ENCODE measurements at regions not wholly inside any gene's neighbourhood (a gene's known extent, or its start where the extent isn't known, plus 50 kb on each side); places are given as distances from the start of the nearest gene placed in this dataset.

DNA sequence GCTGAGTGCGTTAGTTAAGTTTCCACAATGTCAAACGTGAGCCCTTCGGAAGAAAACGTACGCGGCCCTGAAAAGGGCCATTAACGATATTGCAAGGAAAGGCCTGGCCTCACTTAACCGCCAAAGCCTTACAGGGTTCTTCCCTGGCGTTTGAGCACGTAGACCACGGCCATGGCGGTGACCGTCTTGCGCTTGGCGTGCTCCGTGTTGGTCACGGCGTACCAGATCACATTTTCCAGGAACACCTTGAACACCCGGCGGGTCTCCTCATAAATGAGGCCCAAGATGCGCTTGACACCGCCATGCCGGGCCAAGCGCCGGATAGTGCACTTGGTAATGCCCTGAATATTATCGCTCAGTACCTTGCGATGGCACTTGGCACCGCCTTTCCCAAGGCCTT is 118.4 kb upstream of the BTN3A2 start:
- Histone ChIP-seq H3T11ph (ENCODE audit: low read length) (no peak overlapping the region), H3K27me3 (ENCODE audit: insufficient read depth, low read length) (no peaks in the 10 kb centered on the region), H2BK15ac (ENCODE audit: low read depth, low read length) (no peak overlapping the region), H2AK5ac (ENCODE audit: insufficient read length, low read length) (no peak overlapping the region), H3K23me2 (ENCODE audit: insufficient read length, low read depth, low read length, poor library complexity, severe bottlenecking) (peaks cover 7% of the 10 kb centered on the region), H4K91ac (ENCODE audit: insufficient read length, low read depth, low read length) (no peak overlapping the region), H2AFZ (ENCODE audit: low read length) (no peak overlapping the region), H3K4ac (ENCODE audit: low read depth, low read length) (no peak overlapping the region), H3K56ac (ENCODE audit: insufficient read length, low read depth, low read length) (no peak overlapping the region), H4K5ac (ENCODE audit: insufficient read length, low read depth, low read length) (no peak overlapping the region), H3K14ac (ENCODE audit: insufficient read depth, low read length) (no peak overlapping the region; the same call in 1 of the 2 replicates), H2BK5ac (ENCODE audit: insufficient read length, low read length) (no peak overlapping the region), H2BK12ac (ENCODE audit: insufficient read length, low read depth, low read length) (no peak overlapping the region), H2BK120ac (ENCODE audit: low read depth, low read length, poor library complexity, severe bottlenecking) (no peak overlapping the region), H3K9ac (ENCODE audit: extremely low read depth, insufficient read length, low read length) (no peak overlapping the region), H3K79me1 (ENCODE audit: insufficient read depth, low read depth, low read length, poor library complexity, severe bottlenecking) (no peaks in the 10 kb centered on the region), H3K4me2 (ENCODE audit: insufficient read depth, insufficient read length, low read length) (no peak overlapping the region), H4K20me1 (ENCODE audit: control insufficient read depth, insufficient read depth, insufficient read length) (peaks cover 3% of the 10 kb centered on the region), H4K8ac (replicated peaks; ENCODE audit: insufficient read length, low read depth, low read length) (no peak overlapping the region), H3K27ac (ENCODE audit: insufficient read length, low read depth, low read length) (no peak overlapping the region), H2BK20ac (ENCODE audit: low read depth, low read length, poor library complexity, severe bottlenecking) (no peak overlapping the region), H3K9me3 (ENCODE audit: control insufficient read depth, low read depth, low read length) (no peaks in the 10 kb centered on the region), H3K79me2 (ENCODE audit: insufficient read depth, low read length) (no peaks in the 10 kb centered on the region), H3K23ac (ENCODE audit: insufficient read length, low read depth, low read length) (no peak overlapping the region), H3K4me1 (ENCODE audit: insufficient read depth, low read length) (no peaks in the 10 kb centered on the region), H3K18ac (ENCODE audit: insufficient read length, low read depth, low read length) (no peak overlapping the region)
- Mint-ChIP-seq H3K4me1 (peaks cover 35 to 39% of the 10 kb centered on the region in 2 experiments), H3K27me3 (ENCODE audit: low read depth) (peaks cover 3% of the 10 kb centered on the region; the same call in 1 of the 2 replicates), H3K4me3 (no peak overlapping the region), H3K27ac (no peak overlapping the region), H3K9me3 (no peaks in the 10 kb centered on the region), H3K36me3 (ENCODE audit: insufficient read depth in 1 of 3, low read depth in 3 of 3) (peaks cover 0 to 1% (median 0%) of the 10 kb centered on the region in 3 experiments; a peak in 2 of 7 replicates)
- WGBS (ENCODE audit: extremely low coverage, insufficient read length, low lambda C conversion rate): no CpG with 5 or more reads among the region's 28 CpGs
- TF ChIP-seq CTCF (conservative IDR thresholded peaks at IDR 0.05): no peak
- no peak for DNase-seq

All from H9 (cell line).